NCI-H1417 treated with DMSO at 0.1 percent for 48 hours (cell line): ENCODE measurements at regions not wholly inside any gene's neighbourhood (a gene's known extent, or its start where the extent isn't known, plus 50 kb on each side); places are given as distances from the start of the nearest gene placed in this dataset.
"Not testable (repeated sequence)": the region's sequence is repeated elsewhere in the genome, so short reads cannot be mapped to it uniquely, and the experiment has no call there.

ENCODE experiments used
- DNase-seq: peaks from one replicate; lab custom pipeline; 2025; lab: John Stamatoyannopoulos, UW

DNA sequence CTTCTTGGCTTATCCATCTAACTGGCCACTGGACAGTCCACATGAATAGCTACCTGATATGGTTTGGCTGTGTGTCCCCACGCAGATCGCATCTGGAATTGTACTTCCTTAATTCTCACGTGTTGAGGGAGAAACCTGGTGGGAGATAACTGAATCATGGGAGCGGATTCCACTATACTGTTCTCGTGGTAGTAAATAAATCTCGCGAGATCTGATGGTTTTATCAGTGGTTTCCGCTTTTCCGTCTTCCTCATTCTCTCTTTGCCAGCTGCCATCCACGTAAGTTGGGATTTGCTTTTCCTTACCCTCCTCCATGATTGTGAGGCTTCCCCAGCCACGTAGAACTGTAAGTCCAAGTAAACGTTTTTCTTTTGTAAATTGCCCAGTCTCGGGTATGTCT, 1496.4 kb downstream of the KHDRBS2 start:
- DNase-seq = not testable (repeated sequence)

DNA sequence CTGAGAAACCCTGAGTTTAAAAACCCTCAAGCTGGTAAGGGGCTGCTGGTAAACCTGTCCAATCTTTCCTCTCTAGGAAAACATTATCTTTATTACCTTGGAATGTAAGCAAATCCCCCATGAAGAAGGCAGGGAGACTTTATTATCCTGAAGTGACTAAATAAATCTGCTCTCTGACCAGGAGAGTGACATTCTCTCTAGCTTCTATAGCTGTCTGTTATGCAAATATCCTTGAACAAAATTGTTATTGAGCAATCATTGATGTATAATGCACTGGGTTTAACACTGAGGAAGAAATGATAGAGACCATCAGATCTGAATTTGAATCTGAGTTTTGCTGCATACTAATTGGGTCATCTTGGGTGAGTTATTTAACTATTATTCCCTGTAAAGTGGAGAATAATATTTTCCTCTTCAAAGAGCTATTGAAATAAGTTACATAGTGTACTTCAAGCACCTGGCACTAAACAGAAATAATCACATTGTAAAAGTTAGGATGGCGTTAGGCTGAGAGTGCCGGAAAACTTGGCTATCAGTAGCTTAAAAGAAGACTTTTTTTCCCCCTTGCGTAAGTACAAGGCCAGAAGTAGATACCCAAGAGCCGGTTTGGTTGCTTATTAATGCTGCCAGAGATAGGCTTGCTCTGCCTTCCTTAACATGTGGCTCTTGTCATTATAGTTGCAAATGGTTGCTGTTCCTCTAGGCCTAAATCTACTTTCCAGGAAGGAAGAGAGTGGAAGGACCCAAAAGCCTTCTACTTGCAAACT, 1503.1 kb downstream of the KHDRBS2 start:
- not testable (repeated sequence) for DNase-seq

DNA sequence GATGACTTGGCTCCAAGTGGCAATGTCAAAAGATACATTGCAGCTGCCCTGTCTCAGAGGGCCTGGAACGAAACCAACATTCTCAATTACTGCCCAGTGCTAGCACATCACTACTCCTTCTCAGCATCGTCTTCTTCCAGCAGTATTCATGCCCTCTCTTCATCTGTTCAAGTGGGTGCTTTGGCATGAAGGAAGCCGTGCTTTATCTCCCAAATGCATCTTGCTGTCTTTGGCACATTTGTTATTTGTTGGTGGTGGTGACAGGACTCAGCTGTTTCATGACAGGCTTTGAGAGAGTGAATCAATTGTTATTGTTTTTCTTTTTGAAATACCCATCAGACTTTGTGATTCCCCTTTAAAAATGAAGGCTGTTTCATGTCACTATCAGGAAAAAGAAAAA, 1506.4 kb downstream of the KHDRBS2 start:
- not testable (repeated sequence) for DNase-seq

DNA sequence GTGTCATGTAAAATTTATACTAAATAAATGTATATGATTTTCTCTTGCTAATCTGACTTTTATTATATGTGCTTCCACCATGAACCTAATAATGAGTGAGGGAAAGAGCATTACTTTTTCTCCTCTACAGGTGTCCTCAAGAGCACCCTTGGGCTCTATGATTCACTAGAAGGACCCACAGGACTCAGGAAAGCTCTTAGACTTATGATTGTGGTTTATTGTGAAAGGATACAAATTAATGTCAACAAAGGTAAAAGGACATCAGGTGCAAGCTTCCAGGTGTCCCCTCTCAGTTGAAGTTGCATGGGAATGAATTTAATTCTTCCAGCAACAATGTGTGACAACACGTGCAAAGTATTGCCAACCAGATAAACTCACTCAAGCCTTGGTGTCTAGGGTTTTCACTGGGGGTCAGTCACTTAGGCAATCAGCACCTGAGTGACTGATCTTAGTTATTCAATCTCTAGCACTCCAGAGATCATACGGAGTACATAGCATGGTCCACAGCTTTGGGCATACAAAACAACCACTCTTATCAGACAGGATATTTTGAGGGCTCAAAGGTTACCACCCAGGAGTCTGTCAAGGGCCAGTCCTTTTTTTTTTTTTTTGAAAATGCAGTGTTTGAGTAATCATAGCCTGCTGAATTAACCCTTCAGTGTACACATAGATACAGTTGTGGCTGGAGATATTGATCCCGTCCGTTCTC, 1518.1 kb downstream of the KHDRBS2 start:
- not testable (repeated sequence) for DNase-seq

DNA sequence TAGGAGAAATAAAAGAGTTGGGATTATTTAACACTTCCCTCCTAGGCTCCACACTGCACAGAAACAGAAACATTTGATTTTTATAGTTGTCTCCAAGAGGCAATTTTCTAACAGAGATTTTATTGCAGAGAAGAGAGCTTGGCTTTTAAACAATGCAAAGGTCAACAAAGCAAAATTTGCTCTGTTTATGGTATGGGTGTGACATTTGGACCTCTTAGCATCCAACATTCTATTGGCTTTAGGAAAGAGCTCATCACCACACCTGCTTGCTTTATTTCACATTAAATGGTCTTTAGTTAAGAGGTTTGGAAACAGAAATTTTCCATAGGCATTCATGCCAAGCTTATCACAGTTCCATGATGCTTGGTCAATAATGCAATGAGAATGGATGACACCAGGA, 1520.7 kb downstream of the KHDRBS2 start:
- not testable (repeated sequence) for DNase-seq

DNA sequence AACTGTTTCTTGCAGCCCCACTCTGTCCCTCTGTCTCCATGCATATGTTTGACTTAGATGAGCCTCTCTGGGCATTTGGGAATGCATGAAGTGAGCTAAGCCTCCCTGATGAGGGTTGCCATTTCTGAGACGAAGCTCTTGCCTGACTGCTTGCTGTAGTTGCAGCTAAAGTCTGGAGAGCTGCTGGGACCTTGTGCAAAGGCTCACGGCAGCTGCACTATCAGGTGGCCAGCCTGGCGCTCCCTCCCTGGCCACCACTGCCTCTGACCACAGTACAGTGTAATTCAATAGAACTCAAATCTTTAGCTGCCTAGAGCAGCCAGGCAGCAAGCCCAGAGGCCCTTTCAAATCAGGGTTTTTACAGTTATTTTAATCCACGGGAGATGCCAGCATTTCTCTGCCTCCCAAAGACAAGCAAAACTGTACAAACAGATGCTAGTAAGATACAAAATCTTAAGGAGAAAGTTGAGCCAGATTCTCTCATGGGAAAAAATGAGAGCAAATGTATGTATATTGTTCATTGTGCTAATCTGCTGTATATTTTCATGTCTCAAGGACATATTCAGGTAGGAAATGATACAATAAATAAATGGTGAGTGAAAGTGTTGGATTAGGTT, 1522.5 kb downstream of the KHDRBS2 start:
- not testable (repeated sequence) for DNase-seq

DNA sequence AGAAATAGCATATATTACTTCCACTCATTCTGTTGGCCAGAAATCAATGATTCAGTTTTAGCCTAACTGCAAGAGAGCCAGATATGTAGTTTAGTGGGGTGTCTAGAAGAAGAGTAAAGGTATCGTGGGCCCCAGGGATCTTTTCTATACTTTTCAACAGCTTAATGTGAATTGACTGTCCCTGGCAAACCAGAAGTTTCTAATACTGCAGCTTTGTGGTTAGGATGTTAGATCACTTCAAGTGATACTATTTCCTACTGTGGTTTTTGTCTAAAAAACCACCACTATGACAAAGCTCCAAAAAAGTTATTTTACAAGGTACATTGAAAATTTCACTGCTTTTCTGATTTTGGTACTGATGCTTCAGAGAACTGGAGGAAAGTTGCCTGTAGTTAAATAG, 1525.1 kb downstream of the KHDRBS2 start:
- DNase-seq = not testable (repeated sequence)

DNA sequence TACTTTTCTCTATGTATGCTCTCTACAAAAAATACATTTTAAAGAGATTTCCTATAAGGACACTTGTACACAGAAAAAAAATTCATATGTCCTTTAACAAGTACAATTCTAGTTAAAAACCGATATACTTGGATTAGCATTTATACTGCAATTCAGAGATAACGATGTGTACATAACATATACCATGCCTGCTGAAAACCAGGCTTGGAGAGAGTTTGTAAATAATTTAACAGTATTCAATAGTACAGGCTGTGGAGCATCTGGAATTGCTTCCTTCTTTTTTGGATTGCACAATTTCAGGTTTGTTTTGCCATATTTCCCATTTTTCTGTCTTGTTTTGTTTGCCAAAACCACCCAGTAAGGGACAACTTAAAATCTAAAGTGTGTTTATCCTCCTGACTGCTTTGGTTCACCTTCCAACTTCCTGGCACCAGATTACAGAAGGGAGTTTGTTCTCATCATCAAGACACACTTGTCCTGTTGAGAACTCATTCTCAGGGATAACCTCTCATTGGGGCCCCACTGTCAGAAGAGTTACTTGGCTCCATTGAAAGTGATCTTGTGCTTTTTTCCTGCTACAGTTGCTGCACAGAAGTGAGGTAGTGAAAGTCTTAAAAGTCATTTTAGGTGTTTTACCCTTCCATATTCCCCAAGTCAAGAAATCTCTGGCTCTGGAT, 1526.7 kb downstream of the KHDRBS2 start:
- DNase-seq = not testable (repeated sequence)

DNA sequence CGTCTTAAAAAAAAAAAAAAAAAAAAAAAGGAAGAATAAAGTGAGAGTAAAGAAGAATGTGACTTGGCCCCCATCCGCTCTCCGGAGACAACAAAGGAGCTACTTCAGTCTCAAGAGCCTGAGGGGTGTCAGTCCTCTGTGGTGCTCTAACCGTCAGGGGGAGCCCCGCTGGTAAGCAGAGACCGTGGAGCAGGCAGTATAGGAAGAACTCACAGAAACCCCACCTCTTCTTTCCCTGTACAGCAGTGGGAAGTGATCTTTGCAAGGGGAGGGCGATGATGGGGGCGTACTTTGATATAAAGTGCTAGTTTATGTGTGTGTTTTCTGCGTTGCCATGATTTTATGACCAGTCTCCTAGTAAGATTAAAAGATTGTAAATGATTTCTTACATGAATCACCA, 1527.3 kb downstream of the KHDRBS2 start:
- not testable (repeated sequence) for DNase-seq

DNA sequence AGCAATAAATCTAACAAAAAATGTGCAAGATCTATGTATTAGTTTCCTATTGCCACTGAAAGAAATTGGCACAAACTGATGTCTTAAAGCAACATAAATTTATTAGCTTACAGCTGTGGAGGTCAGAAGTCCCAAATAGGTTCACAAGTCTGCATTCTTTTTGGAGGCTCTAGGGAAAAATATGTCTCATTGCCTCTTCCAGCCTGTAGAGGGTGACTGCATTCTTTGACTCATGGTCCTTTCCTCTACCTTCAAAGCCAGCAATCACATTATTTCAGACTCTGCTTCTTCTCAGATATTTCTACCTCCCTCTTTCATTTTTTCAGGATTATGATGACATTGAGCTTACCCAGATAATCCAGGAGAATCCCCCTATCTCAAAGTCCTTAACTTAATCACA, 1531.1 kb downstream of the KHDRBS2 start:
- DNase-seq = no peak

DNA sequence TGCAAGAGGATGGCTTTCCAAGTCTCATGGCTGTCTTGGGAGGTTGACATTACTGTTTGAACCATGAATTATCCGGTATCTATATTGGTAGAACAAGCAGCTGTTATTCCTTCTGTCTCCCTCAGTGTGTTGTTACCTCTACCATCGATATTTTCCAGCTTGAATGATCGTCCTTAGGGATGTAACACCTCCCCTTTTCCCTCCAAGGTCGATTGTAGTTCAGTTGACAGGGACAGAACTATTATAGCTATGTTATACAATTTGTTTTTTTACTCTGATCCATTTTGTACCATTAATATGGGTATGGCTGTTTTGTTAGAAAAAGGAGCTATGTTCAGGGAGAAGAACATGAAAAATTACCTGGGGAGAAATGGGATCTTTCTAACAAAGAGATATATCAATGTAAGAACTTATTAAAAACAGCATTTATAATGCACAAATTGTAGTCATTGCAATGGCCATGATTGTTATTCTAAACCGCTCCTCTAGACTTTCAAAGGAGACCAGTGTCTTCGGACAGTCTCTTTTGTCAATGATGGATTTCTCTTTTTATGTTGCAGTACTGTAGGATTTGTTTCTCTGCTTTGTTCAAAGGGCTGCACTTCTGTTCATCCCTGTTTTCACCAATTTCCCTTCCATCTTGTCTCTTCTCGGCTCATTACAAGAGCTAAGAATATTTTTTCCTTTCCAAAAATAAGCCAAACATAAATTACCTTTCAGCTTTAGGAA, 1535.5 kb downstream of the KHDRBS2 start:
- not testable (repeated sequence) for DNase-seq

DNA sequence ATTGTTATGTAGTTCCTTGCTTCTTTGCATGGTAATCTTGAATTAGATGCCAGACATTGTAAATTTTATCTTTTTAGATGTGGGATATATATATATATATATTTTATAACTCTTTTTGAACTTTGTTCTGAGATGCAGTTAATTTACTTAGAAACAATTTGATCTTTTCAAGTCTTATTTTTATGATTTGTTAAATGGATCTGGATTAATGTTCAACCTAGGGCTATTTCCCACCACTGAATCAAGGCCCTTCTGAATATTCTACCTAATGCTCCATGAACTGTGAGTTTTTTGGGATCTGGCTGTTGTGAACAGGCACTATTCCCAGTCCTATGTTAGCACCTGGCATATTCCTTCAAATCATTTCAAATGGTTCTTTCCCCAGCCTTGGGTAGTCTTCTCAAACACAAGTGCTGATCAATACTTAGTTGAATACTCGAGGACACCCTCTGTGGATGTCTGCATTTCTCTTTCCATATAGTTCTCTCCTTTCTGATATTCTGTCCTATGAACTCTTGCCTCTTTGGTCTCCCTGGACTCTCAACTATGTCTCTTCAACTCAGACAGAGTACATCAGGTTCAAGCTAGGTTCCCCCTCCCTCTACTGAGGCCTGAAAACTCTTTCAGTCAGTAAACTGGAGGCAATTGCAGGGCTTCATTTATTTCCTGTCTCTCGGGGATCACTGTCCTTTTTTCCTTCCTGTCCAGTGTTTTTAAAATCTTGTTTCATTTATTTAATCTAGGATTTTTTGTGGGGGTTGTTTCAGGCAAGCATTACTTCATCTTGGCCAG, 1538.1 kb downstream of the KHDRBS2 start:
- DNase-seq = not testable (repeated sequence)

DNA sequence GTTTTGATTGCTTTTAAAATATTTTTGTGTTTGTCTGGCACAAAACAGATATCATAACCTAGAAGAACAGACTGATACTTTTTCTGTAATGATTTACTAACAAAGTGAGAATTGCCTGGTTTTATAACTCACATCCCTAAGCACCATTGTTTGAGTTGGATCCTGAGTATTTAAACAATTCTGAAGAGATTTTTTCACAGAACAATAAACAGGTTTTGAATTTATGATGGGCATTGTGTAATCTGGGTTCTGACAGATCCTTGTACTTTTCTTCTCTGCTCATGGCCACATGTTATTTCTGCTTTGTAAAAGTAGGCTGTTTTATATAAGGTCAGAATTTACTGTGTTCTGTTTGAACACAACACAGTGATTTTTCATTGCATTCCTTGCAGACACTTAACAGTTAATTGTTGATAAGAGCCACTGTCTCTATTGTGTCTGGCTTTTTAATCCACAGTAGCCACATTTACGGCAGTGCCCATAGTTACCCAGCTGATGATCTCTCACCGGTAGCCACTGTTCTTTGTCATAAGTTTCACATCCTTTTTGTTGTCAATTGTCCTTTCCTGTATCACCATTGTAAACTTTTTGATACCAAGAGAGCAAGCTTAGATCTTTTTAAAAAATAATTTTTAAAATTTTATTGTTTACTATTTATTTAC, 1548.1 kb downstream of the KHDRBS2 start:
- not testable (repeated sequence) for DNase-seq

DNA sequence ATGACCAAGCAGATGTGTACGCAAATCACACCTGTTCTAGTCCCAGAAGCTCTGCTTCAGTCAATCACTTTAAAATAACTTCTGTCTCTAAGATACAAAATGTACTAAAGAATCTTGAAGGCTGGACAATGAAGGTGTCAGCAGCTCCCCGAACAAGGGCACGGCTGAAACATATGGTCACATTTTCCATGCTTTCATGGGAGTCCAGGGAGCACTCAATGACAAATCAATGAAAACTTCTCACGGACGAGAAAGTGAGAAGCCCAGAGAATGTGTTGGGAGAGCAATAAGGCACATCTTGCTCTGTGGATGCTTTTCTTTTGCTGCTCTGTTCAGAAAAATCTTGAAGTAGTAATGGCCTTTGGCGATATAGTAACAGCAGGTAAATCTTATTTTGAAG, 1548.7 kb downstream of the KHDRBS2 start:
- not testable (repeated sequence) for DNase-seq

DNA sequence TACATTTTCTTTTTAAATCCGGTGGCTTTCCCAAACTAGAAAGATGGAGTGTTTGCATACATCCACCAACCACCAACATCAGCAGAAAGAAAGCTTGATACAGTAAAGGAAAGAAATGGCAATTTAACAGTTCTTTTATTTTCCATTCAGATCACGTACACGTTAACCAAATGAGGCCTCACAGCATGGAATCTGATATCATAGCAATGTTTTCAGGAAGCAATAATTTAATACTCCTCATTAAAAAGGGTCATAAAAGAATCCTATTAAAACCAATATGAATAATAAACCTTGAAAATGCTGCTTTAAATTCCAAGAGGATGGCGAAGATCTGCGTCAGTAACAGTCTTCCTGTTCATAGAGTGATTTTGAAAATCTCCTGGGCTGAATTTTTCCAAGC, 1562.1 kb downstream of the KHDRBS2 start:
- not testable (repeated sequence) for DNase-seq

DNA sequence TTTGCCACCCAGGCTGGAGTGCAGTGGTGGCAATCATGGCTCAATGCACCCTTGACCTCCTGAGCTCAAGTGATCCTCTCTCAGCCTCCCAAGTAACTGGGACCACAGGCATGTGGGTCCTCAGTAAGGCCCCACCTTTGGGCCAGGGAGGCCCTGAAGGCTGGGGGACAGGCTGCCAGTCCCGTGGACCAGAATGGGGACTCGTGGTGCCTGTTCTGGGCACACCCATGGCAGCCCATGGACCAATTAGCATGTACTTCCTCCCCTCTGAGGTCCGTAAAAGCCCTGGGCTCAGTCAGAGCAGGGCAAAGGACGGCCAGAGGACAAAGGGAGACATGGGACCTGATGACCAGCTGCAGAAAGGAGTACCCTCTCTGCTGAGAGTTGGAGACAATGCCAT, 1590.8 kb downstream of the KHDRBS2 start:
- no peak for DNase-seq

DNA sequence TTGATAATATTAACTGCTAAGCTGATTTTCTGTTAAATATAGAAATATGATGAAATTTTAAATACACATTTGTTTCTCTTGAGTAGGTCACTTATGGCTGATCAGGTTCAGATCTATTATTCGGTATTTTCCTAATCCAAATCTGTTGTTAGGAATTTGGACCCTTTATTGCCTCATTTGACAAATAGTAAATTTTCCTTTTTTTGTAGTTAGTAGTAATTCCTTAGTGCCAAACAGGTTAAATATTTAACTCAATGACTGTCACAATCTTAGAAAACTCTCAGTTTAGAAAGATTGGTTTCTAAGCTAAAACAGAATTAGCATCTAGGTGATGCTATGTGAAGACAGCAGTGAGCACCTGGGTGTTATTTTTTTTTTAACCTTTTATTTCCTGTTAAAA, 1598.9 kb downstream of the KHDRBS2 start:
- DNase-seq = no peak

DNA sequence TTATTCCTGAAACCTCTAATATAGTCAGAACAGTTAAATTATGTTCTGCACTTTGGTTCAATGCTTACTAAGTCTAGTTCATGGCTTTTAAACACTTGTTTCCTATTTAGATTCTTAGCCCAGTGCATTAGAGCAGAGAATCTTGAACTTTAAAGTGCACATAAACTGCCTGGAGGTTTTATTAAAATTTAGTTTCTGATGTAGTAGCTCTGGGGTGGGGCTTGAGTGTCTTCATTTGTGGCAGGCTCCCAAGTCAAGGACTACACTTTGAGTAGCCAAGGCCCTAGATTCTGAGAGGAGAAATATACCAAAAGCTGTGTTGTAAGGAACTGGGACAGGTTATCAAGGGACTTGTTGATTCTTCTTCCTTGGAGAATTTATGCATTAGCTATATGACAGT, 1604.2 kb downstream of the KHDRBS2 start:
- DNase-seq = no peak

DNA sequence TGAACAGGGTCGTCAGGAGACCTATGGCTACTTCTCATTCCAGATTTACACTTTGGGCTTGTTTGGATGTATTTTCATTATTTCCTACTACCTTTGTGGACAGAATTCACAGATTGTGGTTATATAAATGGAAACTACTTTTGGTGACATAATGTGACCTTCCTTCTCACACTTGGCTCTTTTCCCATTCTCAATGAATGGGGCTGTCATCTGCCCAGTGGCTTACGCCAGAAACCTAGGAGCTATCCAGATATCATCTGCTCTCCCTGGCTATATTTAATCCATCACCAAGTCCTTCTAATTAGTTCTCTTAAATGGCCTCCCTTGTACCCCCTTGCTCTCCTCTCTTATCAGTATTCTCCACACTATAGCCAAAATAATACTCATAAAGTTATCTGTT, 1606.8 kb downstream of the KHDRBS2 start:
- DNase-seq = no peak

DNA sequence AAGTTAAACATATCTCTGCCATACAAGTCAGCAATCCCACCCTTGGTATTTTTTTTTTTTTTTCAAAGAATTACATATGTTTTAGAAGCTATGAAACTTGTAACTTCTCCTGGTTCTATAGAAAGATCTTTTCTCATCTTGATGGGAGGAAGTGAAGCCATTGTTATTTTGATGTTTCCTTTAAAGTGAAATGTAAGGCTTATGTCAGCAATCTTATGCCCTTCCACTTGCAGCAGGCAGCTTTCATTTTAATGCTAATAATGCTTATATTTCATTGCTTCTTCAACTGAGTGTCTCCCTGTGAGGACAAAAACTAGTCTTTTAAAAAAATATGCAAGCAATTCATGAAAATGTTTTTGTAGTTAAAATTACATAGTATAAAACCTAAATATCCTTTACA, 1614.7 kb downstream of the KHDRBS2 start:
- no peak for DNase-seq
